DOHH2 (cell line): ENCODE measurements at regions not wholly inside any gene's neighbourhood (a gene's known extent, or its start where the extent isn't known, plus 50 kb on each side); places are given as distances from the start of the nearest gene placed in this dataset.

Source experiments
- EZH2phosphoT487 ChIP-seq: fragments of 200-600 bp; sonication (generic); IDR thresholded peaks from 2 replicates; pipeline ENCODE4 v1.6.1; 2017; ENCODE audit warnings: borderline replicate concordance, mild to moderate bottlenecking, antibody characterized with exemption, low read length, moderate library complexity, mixed read lengths
- TF ChIP-seq, protein P1 (sequence below): fragments of 200-600 bp; sonication (generic); IDR thresholded peaks from one replicate; pipeline ENCODE4 v1.5.1; 2014; ENCODE audit warnings: antibody characterized with exemption, mild to moderate bottlenecking, low read depth, low read length; ENCODE audit not compliant: poor library complexity, severe bottlenecking

- TF ChIP-seq, protein P1, sequence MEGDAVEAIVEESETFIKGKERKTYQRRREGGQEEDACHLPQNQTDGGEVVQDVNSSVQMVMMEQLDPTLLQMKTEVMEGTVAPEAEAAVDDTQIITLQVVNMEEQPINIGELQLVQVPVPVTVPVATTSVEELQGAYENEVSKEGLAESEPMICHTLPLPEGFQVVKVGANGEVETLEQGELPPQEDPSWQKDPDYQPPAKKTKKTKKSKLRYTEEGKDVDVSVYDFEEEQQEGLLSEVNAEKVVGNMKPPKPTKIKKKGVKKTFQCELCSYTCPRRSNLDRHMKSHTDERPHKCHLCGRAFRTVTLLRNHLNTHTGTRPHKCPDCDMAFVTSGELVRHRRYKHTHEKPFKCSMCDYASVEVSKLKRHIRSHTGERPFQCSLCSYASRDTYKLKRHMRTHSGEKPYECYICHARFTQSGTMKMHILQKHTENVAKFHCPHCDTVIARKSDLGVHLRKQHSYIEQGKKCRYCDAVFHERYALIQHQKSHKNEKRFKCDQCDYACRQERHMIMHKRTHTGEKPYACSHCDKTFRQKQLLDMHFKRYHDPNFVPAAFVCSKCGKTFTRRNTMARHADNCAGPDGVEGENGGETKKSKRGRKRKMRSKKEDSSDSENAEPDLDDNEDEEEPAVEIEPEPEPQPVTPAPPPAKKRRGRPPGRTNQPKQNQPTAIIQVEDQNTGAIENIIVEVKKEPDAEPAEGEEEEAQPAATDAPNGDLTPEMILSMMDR = no peak
- TF ChIP-seq EZH2phosphoT487 = no peak
Observed at GRCh38 chr4:120440730-120441129, 374.1 kb upstream of the MAD2L1 start.
